Adrenal gland (tissue), 9 donors: ENCODE measurements at regions not wholly inside any gene's neighbourhood (a gene's known extent, or its start where the extent isn't known, plus 50 kb on each side); places are given as distances from the start of the nearest gene placed in this dataset.

Experiments
- DNase-seq, 7 donors: peaks; one replicate each; pipeline ENCODE4 v3.0.0-alpha.2; 2019 to 2020
- H3K27ac ChIP-seq, 5 donors: fragments of 200-600 bp; sonication (generic) in 4 of 5; 1 replicate in 3 of 5; 2 replicates in 2 of 5; pipeline versions ENCODE4 v1.5.1 to v1.8.0; 2016 to 2020; ENCODE audit warnings: mild to moderate bottlenecking in 1 of 5
- H3K27me3 ChIP-seq: fragments of 200-600 bp; 2 replicates; pipeline ENCODE4 v1.8.0; 2021
- H3K36me3 ChIP-seq, 2 donors: fragments of 200-600 bp; replicated peaks in 1 of 2; 1 replicate in 1 of 2; 2 replicates in 1 of 2; pipeline versions ENCODE4 v1.5.1 to v1.8.0; 2018 to 2022
- H3K4me1 ChIP-seq, 2 donors: fragments of 200-600 bp; replicated peaks in 1 of 2; 1 replicate in 1 of 2; 2 replicates in 1 of 2; pipeline versions ENCODE4 v1.5.1 to v1.8.0; 2018 to 2021
- H3K4me3 ChIP-seq, 4 donors: fragments of 200-600 bp; sonication (generic) in 3 of 4; one replicate each; pipeline ENCODE4 v1.5.1; 2016 to 2018
- H3K9me3 ChIP-seq, 3 donors: fragments of 200-600 bp; sonication (generic) in 1 of 3; replicated peaks in 1 of 3; 1 replicate in 2 of 3; 2 replicates in 1 of 3; pipeline versions ENCODE4 v1.5.1 to v1.8.0; 2016 to 2021
- POLR2A ChIP-seq, 2 donors: fragments of 450-650 bp; IDR thresholded peaks; one replicate each; pipeline ENCODE4 v1.6.1; 2017; ENCODE audit warnings: antibody characterized with exemption in 2 of 2, mild to moderate bottlenecking in 2 of 2, moderate library complexity in 1 of 2
- WGBS, 4 donors: extraction: QIAGEN DNeasy Blood & Tissue Kit in 2 of 4; methylation state at CpG; one replicate each; pipeline versions ENCODE4 v1.1.5 to v1.1.7; 2013 to 2017; 5-methylcytosine and 5-hydroxymethylcytosine counted together
- intact Hi-C, 2 donors: fragments of 100-400 bp; cut with DNase I; formaldehyde crosslinking; loops; one replicate each; pipeline versions ENCODE4 v1.14.1 to v1.15.0; 2022 to 2023
- TF ChIP-seq, protein P1 (sequence below), 6 experiments: fragments of 450-650 bp in 4 of 6; fragments of 200-600 bp in 2 of 6; sonication (generic) in 1 of 6; IDR thresholded peaks; 1 replicate in 5 of 6; 2 replicates in 1 of 6; pipeline versions ENCODE4 v1.5.1 to v1.8.0; 2016 to 2021; ENCODE audit warnings: antibody characterized with exemption in 6 of 6, mild to moderate bottlenecking in 2 of 6, moderate library complexity in 1 of 6
- donor health status: healthy with polysubstance abuse.
- donor health status: Bipolar disorder and iron deficiency.
- donor health status: DM: yes; HTN: yes; CAD: no.
- donor health status: DM: no; HTN: no; CAD: no.
- donor health status: DM: no; HTN: no; CAD: no.

DNA sequence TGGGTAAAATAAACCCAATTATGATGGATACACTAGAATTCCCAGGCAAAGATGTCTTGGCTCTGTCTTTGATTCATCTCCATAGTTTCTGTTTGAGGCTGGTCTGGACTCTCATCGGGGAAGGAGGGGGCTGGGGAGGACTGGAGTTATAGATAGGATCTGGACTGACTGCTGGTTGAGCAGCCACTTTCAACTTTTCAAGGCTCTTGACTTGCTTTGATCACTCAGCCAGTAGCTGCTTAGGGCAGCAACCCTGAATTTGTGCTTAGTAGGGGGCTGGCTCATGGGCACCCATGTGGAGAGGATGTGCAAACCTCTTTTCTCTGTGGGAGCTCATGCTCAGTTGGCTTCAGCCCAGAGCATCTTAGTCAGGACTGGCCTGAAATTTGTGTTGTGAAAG, 114.0 kb upstream of the NEDD9 start:
- TF ChIP-seq POLR2A (IDR thresholded peaks at IDR 0.05): no peak
- TF ChIP-seq, protein P1, sequence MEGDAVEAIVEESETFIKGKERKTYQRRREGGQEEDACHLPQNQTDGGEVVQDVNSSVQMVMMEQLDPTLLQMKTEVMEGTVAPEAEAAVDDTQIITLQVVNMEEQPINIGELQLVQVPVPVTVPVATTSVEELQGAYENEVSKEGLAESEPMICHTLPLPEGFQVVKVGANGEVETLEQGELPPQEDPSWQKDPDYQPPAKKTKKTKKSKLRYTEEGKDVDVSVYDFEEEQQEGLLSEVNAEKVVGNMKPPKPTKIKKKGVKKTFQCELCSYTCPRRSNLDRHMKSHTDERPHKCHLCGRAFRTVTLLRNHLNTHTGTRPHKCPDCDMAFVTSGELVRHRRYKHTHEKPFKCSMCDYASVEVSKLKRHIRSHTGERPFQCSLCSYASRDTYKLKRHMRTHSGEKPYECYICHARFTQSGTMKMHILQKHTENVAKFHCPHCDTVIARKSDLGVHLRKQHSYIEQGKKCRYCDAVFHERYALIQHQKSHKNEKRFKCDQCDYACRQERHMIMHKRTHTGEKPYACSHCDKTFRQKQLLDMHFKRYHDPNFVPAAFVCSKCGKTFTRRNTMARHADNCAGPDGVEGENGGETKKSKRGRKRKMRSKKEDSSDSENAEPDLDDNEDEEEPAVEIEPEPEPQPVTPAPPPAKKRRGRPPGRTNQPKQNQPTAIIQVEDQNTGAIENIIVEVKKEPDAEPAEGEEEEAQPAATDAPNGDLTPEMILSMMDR (IDR thresholded peaks at IDR 0.05): no peak
- H3K4me3 ChIP-seq: no peak overlapping the region
- H3K27ac ChIP-seq: no peak overlapping the region
- H3K36me3 ChIP-seq: no peaks in the 10 kb centered on the region
- no peaks in the 10 kb centered on the region for H3K27me3 ChIP-seq
- H3K9me3 ChIP-seq: no peaks in the 10 kb centered on the region
- intact Hi-C loops: no loop called here
- no peaks in the 10 kb centered on the region for H3K4me1 ChIP-seq
- no peak for DNase-seq
- 23 to 50% (median 37%) methylated on average over 1 of the region's 1 CpG for WGBS, 4 donors

DNA sequence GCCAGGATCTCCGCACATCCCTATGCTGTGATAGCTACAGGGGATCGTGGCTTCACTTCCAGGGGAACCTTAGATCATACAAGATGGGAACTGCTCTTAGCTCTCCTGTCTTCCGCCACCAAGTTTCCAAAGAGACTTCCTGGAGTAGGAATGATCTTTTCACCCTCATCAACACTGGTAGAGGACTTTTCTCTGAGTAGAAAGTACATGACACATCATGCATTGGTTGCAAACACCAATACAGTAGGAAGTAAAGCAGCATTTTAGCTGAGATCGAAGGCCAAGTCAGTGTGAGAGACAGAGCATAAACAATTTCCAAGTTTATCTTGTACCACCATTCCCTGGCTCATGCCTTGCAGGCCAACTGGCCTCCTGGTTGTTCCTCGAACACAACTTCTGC, 113.1 kb upstream of the NEDD9 start:
- intact Hi-C loops: no loop called here
- Histone ChIP-seq H3K27me3 (no peaks in the 10 kb centered on the region), H3K9me3 (no peaks in the 10 kb centered on the region), H3K27ac (no peak overlapping the region), H3K4me1 (no peaks in the 10 kb centered on the region), H3K36me3 (no peaks in the 10 kb centered on the region), H3K4me3 (no peak overlapping the region)
- no peak for DNase-seq
- TF ChIP-seq, protein P1 (IDR thresholded peaks at IDR 0.05): no peak
- no peak for TF ChIP-seq POLR2A (IDR thresholded peaks at IDR 0.05)
- WGBS, 4 donors: 86 to 92% (median 88%) methylated on average over 5 of the region's 5 CpGs

DNA sequence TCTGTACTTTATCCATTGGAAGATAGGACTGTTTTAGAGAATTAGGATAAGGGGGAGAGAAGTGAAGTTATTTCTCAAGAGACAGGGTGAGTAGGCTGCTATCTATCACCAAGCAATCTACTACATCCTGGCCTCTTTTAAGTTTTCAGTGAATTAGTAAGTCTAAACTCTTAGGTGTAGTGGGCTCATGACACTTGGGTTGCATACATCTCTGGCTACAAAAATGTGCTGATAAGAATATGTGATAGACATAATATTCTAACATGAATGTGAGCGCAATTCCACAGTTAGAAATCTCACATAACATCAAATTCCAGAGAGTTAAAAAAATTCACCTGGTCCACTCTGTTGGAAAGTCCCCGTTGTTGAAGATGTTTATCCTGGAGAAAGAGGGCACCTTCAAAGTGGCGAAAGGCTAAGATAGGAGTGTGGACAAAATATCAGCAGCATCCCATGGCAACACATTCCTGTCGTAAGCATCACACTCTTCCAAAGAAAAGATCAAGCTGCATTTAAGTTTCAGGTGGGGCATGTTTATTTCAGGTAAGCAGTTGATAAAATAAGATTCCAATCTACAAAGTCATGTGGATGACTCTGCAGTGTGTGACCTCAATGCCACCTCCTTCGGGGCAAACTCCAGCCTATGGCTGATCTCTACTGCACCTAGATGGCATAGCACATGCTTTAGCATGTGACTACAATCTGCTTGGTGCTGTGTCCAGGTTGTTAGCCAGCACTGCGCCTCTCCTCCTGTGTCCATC, 111.7 kb upstream of the NEDD9 start:
- no peak overlapping the region for H3K4me3 ChIP-seq
- WGBS, 4 donors: 81 to 93% (median 89%) methylated on average over 6 of the region's 6 CpGs
- H3K9me3 ChIP-seq: no peaks in the 10 kb centered on the region
- H3K27ac ChIP-seq: no peak overlapping the region
- no peaks in the 10 kb centered on the region for H3K4me1 ChIP-seq
- intact Hi-C loops: no loop called here
- DNase-seq: no peak
- TF ChIP-seq, protein P1 (IDR thresholded peaks at IDR 0.05): no peak
- no peak for TF ChIP-seq POLR2A (IDR thresholded peaks at IDR 0.05)
- no peaks in the 10 kb centered on the region for H3K36me3 ChIP-seq
- no peaks in the 10 kb centered on the region for H3K27me3 ChIP-seq

DNA sequence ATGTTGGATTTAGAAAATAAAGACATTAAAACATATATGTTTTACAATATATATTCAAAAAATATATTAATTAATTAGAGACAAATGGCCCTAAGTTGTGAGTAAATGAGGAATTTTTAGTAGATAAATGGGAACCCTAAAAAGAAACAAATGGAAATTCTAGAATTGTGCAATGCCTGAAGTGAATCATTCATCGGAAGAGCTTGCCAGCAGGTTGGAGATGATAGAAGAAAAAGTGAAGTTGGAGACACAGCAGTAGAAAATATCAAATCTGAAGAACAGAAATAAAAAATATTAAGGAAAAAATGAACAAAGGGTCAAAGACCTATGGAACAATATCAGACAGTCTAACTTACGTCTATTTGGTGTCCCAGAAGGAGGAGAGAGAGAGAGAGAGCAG, 109.4 kb upstream of the NEDD9 start:
- H3K9me3 ChIP-seq: no peaks in the 10 kb centered on the region
- no peaks in the 10 kb centered on the region for H3K27me3 ChIP-seq
- WGBS, 4 donors: 39 to 49% (median 46%) methylated on average over 2 of the region's 2 CpGs
- intact Hi-C loops: no loop called here
- TF ChIP-seq, protein P1 (IDR thresholded peaks at IDR 0.05): no peak
- TF ChIP-seq POLR2A (IDR thresholded peaks at IDR 0.05): no peak
- H3K36me3 ChIP-seq: no peaks in the 10 kb centered on the region
- no peak overlapping the region for H3K27ac ChIP-seq
- H3K4me1 ChIP-seq: no peaks in the 10 kb centered on the region
- no peak for DNase-seq
- H3K4me3 ChIP-seq: no peak overlapping the region
